Fibroblast of skin of left biceps (primary cell): ENCODE measurements at regions not wholly inside any gene's neighbourhood (a gene's known extent, or its start where the extent isn't known, plus 50 kb on each side); places are given as distances from the start of the nearest gene placed in this dataset.
"Not testable (repeated sequence)": the region's sequence is repeated elsewhere in the genome, so short reads cannot be mapped to it uniquely, and the experiment has no call there.

Experiments
- DNase-seq, 2 experiments: peaks; one replicate each; pipeline ENCODE4 v3.0.0-alpha.2; 2013; ENCODE audit warnings: low read depth in 2 of 2

DNA sequence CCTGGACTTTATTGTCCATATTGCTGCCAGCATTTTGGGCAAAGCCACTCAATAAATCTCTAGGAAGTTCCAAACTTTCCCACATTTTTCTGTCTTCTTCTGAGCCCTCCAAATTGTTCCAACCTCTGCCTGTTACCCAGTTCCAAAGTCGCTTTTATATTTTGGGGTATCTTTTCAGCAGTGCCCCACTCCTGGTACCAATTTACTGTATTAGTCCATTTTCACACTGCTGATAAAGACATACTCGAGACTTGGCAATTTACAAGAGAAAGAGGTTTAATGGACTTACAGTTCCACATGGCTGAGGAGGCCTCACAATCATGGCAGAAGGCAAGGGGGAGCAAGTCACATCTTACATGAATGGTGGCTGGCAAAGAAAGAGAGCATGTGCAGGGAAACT is 53.4 kb downstream of the AHSP start:
- DNase-seq: not testable (repeated sequence)

GRCh38 chr16:31601737-31602384 is 74.2 kb downstream of the AHSP start:
- not testable (repeated sequence) for DNase-seq

DNA sequence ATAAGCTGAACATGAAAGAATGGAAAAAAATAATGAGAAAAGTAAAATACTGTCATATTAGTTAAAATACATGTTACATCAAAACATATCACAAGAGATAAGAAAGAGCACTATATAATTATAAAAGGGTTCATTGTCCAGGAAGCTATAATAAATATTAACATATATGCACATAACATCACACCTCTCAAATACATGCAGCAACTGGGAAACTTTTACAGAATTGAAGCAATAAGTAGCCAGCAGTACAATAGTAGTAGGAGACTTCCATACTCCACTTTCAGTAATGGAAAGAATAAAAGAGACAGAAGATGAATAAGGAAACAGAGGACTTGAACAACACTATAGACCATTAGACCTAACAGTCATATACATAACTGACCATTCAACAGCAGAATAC is 90.4 kb downstream of the AHSP start:
- no peak for DNase-seq

DNA sequence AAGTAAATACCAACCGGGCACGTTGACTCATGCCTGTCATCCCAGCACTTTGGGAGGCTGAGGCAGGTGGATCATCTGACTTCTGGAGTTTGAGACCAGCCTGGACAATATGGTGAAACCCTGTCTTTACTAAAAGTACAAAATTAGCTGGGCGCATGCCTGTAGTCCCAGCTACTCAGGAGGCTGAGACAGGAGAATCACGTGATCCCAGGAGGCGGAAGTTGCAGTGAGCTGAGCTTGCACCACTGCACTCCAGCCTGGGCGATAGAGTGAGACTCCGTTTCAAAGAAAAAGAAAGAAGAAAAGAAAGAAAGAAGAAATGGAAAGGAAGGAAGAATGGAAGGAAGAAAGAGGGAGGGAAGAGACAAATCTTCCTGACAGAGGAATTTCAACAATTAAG is 108.7 kb downstream of the AHSP start:
- no peak for DNase-seq

- no peak for DNase-seq
These were observed 113.6 kb downstream of the AHSP start for GRCh38 chr16:31641279-31641678.

GRCh38 chr16:31655674-31656073 is 128.0 kb downstream of the AHSP start:
- not testable (repeated sequence) for DNase-seq

- DNase-seq: no peak
These were observed 137.2 kb downstream of the AHSP start for GRCh38 chr16:31664683-31665482.

DNA sequence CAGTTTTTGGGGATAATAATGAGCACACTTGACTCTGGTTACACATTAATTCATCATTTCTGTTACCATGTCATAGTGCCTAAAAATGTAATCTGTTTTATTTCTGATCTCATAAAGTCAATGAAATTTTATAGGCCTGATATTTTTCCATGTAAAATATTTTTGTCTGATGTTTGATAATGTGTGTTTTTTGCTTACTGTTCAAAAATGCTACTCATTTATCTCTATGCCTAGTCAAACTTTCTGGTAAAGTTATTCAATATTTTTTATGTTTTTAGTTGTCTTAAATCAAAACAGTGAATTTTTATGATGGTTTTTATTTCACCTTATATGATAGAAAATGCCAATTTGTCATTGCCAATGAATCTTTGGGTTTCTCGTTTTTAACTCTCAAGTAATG is 147.0 kb downstream of the AHSP start:
- no peak for DNase-seq

DNA sequence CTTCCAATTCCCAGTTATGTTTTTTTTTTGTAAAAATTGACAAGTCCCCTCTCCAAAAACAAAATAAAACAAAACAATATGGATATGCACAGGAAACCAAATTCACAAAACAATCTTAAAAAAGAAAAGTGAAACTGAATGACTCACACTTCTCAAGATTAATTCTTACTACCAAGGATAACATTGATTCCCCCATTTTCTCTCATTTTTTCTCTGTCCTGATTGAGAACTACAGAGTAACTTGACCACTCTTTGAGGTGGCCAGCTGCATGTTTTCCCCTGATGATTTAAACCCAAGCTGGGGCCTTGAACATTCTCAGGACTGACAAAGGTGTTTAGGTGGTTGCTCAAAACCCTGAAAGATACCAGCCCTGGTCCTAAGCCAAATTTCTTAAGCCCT is 149.0 kb downstream of the AHSP start:
- DNase-seq: no peak

GRCh38 chr16:31678649-31679325 is 151.1 kb downstream of the AHSP start:
- no peak for DNase-seq

DNA sequence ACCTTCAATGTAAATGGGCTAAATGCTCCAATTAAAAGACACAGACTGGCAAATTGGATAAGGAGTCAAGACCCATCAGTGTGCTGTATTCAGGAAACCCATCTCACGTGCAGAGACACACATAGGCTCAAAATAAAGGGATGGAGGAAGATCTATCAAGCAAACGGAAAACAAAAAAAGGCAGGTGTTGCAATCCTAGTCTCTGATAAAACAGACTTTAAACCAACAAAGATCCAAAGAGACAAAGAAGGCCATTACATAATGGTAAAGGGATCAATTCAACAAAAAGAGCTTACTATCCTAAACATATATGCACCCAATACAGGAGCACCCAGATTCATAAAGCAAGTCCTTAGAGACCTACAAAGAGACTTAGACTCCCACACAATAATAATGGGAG is 161.6 kb downstream of the AHSP start:
- DNase-seq: not testable (repeated sequence)

DNA sequence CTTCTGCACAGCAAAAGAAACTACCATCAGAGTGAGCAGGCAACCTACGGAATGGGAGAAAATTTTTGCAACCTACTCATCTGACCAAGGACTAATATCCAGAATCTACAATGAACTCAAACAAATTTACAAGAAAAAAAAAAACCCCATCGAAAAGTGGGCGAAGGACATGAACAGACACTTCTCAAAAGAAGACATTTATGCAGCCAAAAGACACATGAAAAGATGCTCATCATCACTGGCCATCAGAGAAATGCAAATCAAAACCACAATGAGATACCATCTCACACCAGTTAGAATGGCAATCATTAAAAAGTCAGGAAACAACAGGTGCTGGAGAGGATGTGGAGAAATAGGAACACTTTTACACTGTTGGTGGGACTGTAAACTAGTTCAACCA is 164.6 kb downstream of the AHSP start:
- not testable (repeated sequence) for DNase-seq

GRCh38 chr16:31693733-31694132 is 166.0 kb downstream of the AHSP start:
- no peak for DNase-seq

- no peak for DNase-seq
These were observed 166.8 kb downstream of the AHSP start for GRCh38 chr16:31694461-31694860.

GRCh38 chr16:31695667-31696066 is 168.0 kb downstream of the AHSP start:
- no peak for DNase-seq

DNA sequence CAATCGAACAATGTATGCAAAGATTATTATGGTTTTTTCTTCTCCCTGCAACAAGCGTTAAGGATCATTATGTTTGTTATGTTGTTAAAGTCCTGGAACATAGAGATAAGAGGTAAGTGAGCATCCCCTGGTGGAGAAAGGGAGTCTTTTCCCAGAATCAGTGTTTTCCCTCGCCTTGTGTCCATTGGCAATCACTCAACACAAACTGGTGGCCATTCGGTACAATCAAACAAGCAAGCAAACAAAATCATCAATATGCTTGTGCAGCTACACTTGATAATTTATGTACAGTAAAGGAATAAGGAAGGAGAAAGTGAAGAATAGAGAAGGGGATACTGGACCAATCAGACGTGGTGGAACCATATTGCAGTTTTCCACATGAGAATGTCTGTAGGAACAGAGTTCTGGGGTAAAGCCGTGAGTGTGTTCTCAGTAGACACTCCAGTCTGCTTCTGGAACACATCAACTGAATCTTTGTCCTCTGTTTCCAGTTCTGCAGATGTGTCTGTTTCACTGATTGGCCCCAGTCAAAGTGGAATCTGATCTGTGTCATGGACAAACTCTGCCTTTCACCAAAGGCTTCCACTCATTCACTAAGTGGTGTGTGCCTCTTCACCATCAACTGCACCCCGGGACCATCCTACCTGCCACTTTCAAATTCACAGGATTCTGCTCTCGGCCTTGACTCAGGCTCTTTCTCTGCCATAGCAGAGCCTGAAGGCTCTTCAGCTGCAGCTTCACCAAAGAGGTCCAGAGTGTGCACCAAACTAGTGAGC is 169.5 kb downstream of the AHSP start:
- no peak for DNase-seq

DNA sequence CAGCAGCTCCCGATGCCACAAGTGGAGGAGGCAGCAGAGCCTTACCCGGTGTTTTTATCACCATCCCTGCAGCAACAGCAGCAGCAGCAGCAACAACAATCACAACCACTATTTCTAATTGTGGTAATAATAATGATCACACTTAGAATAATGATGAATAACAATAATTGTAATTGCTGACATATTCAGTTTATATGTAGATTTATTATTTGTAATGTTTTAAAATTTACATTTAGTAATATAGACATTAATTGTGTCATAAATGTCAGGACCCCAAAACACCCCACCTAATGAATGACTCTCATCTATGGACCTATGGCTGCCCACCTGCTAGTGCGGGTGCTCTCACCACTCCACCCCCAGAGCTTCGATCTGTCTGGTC is 170.0 kb downstream of the AHSP start:
- DNase-seq: no peak

DNA sequence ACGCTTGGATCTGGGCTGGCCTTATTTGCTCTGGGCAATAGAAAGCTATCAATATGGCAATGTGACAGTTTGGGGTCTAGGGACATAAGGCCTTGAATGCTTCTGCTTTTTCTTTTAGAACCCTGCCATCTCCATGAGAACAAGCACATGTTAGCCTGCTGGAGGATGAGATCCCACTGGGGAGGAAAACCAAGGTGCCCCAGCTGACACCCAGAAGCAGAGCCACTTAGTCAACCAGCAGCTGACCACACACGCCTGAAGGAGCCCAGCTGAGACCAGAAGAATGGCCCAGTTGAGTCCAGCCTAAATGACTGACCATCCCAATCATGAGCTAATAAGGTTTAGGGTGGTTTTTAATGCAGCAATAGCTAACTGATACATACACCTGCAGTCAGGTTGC is 171.2 kb downstream of the AHSP start:
- no peak for DNase-seq

- no peak for DNase-seq
These were observed 171.9 kb downstream of the AHSP start for GRCh38 chr16:31699601-31700000.

DNA sequence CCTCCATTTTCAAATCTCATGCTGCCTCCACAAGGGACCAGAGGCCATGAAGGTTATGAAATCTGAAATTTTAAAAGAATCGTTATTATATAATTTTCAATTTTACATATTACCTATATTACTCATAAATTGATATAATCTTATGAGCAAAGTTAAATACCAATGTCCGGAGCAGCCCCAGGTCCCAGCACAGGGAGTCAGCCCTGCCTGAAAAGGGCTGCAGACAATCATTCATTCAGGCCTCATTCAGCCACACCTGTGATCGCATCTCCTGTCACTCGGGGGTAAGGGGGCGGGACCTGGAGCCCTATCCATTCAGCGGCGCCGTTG is 172.5 kb downstream of the AHSP start:
- DNase-seq: no peak

- no peak for DNase-seq
These were observed 172.8 kb upstream of the ZNF267 start for GRCh38 chr16:31700530-31701388.
